IMR-90 (cell line): ENCODE measurements at regions not wholly inside any gene's neighbourhood (a gene's known extent, or its start where the extent isn't known, plus 50 kb on each side); places are given as distances from the start of the nearest gene placed in this dataset.

Experiments used
- BHLHE40 ChIP-seq: fragments of 150-350 bp; IDR thresholded peaks from 2 replicates; pipeline ENCODE4 v1.6.1; 2016; ENCODE audit warnings: mild to moderate bottlenecking, low read depth, low read length
- CTCF ChIP-seq: conservative IDR thresholded peaks from 2 replicates; pipeline ENCODE4 v1.5.1; 2012; ENCODE audit warnings: mild to moderate bottlenecking, low read depth, low read length, improper control_type of control experiment
- MXI1 ChIP-seq: IDR thresholded peaks from 2 replicates; pipeline ENCODE4 v1.6.1; 2012; ENCODE audit warnings: low read depth, mild to moderate bottlenecking, low read length, moderate library complexity, borderline replicate concordance
- POLR2A ChIP-seq: IDR thresholded peaks from 2 replicates; pipeline ENCODE4 v1.6.1; 2012; ENCODE audit warnings: mild to moderate bottlenecking, low read depth, low read length

DNA sequence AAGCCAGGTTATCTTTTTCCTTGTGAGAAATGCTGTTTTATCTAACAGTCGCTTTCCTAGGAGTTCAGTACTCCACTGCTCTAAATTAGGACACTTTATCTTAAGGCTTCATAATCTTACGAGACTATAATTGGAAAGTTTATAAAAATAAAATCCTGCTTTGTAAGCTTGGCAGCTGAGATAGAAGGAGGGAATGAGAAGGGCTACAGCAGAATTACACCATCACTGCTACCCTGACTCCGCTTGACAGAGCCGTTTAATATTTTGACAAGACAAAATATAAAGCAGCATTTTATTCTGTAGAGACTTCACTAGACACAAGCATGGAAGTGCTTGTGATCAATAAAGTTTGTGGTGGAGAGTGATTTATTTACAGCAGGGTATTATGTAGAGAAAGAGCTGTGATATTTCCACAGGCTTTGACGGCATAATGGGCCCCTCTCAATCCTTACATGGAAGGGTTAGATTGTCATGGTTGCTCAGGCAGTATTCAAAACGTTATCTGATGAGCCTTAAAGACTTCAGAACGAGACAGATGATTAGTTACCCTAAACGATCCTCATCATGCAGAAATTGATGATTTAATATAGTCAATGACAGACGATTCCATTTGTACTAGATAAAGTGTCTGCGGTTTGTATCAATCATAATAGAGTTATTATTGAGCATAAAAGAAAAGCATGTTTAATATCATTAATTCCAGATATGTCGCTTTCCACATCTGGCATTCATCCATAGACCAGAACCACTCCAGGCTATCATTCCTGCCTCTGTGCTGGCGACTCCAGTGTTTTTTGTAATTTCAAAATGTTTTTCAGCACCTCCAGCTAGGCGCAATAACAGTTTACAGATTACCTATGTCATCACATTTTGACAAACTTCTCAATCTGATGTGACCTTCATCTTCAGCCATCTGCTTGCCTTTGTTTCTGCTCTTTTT is 242.2 kb downstream of the FIGN start:
- TF ChIP-seq CTCF (no peak), POLR2A (no peak), BHLHE40 (no peak), MXI1 (no peak)
